Stimulated activated CD8-positive, alpha-beta memory T cell treated with anti-CD3 and anti-CD28 coated beads, Interleukin-7, amount 100 ng/mL, for 24 hours (primary cell): ENCODE measurements at regions not wholly inside any gene's neighbourhood (a gene's known extent, or its start where the extent isn't known, plus 50 kb on each side); places are given as distances from the start of the nearest gene placed in this dataset.

ENCODE experiments used
- DNase-seq: peaks from one replicate; pipeline ENCODE4 v3.0.0-alpha.2; 2020; ENCODE audit warnings: low read depth

GRCh38 chrX:39174241-39174771, 373.0 kb downstream of the MID1IP1 start:
- DNase-seq: no peak

DNA sequence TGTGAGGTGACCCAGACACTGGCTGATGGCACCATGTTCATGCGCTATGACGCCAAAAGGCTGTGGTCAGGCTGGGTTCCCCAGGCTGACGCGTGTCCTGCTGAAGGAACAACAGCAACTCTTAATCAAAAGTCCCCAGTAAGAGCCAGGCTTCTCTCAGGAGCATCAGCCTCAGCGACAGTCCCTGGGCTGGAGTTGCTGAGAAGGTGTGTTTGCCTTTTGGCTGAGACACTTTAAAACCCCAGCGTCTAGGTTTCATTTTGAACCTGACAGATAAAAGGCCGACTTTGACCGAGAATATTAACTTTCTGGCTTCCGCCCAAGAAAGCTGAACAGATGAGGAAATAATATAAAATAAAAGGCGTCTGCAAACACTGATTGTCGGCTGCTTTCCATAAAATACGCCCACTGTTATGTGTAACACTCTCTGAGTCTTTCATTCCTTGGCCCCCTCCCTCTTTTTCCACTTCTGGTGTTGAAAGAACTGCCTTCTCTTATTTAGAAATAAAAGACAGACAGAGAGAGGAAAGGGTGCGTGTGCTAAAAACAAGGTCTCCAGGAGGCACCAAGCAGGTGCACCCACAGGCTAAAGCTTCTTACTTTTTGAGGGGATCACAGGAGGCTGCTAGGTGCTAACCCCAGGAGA, 373.6 kb downstream of the MID1IP1 start:
- no peak for DNase-seq

GRCh38 chrX:39175418-39176057, 374.3 kb downstream of the MID1IP1 start:
- DNase-seq: no peak

DNA sequence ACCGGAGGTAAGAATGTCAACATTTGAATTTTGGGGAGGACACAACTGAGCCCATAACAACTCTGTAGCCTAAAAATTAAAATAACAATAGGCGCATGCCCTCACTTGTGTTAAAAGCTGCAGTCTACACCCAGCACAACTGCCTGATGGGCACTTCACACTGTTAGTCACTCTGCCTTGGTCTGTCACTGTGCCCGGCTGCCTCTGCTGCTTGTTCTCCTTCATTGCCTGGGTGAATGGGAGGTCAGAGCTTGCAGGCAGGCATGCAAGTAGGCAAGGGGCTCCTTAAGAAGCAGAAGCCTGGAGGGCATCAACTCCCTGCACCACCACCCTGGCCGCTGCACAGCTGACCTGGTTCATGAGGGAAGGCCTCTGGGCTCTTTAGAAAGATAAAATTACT, 374.8 kb downstream of the MID1IP1 start:
- no peak for DNase-seq

- DNase-seq: no peak
Observed at GRCh38 chrX:39189431-39189830, 388.2 kb downstream of the MID1IP1 start.

DNA sequence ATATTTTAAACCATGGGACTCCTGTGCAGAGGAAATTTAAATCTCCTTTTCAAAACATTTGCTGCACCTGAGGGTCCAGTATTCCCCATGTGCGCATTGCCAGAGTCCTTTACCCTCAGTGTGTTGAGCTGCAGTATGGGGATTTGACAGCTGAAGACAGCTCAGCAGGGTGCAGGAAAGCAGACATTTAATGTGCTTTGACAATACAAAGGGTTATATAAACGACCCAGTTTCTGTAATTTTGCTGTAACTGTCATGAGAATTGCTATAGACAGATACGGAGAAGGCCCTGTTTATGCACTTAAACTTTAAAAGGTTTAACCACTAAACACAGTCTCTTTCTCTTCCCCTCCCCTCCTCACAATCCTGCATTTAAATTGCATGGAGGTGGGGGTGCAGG, 393.4 kb downstream of the MID1IP1 start:
- DNase-seq: no peak

DNA sequence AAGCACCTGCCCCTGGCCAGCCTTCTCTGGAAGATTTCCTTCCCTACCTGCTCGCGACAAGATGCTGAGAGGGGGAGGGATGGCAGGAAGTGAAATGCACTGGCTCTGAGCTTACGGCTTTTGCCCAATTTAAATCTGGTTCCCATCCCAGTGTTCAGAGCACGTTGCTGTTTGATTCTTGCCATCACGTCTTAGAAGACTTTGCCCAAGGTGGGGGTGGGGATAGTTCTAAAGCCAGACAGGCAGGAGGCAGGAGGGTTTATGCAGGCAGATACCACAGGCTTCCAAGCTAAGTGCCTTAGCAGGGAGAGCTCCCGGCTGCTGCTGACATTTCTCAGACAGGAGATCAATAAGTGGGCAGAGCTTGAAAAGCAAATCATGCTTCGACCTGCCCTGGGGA, 393.9 kb downstream of the MID1IP1 start:
- no peak for DNase-seq

- no peak for DNase-seq
Observed at GRCh38 chrX:39196192-39197102, 395.2 kb downstream of the MID1IP1 start.

DNA sequence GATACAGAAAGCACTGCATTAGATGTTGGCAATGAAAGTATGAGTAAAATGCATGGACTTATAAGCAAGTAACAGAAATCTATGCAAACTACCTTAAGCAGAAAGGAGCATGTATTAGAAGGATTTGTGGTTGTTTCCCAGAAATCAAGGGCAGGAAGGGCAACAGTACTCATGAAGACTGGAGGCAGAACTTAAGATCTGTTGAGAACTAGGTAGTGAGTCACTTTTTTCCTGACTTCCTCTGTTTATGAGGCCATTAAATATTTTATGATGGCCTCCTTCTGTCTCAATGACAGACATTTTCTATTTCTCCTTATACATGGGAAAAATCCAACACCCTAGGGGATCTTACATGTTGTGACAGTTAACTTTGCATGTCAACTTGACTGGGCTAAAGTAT, 398.2 kb downstream of the MID1IP1 start:
- DNase-seq: no peak

DNA sequence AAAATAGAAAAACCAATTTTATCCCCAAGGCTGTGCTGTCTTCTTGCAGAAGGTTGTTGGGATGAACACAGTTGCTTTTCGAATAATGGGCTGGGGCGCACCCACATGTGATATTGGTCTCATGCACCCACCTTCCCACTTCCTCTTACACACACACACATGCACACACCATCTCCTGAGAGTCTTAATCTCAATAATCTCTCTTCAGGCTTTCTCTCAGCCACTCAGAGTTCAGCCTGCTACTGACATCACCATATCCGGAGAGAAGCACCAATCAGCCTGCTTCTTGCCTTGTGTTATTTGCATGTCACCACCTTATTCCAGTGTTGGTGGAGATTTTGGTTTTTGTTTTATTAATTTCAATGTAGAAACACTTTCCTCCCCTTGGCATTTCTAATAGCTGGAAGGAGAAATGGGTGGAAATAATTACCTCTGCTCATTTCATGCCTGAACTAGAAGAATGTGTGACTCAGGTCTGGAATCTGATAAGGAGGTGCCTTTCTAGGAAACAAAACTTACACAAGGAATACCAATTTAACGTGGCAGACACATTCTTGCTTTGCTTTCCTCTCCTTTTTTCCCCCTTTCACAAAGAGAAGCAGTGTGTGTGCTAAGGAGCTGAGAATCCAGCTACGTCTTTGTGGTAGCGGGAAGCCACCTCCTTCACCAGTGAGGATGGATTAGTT, 400.2 kb downstream of the MID1IP1 start:
- no peak for DNase-seq

DNA sequence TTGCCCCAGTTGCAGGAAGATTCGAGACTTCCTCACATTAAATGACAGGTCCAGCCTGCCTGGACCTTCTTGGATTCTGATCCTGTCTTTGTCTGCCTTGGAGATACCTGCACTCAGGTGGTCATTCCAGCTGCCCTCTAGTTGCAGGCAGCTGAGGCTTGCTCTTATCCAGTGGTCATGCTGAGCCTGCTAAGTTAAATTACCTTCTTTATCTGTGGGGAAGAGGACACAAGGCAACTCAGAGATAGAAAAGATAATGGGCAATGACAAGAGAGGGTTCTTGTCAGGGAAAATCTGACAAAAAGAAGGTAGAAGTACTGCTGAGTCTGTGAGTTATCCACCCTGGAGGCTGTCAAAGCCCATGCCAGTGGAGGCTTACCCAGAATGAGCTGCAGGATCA, 401.4 kb downstream of the MID1IP1 start:
- no peak for DNase-seq

GRCh38 chrX:39203427-39203826, 402.2 kb downstream of the MID1IP1 start:
- DNase-seq: no peak

DNA sequence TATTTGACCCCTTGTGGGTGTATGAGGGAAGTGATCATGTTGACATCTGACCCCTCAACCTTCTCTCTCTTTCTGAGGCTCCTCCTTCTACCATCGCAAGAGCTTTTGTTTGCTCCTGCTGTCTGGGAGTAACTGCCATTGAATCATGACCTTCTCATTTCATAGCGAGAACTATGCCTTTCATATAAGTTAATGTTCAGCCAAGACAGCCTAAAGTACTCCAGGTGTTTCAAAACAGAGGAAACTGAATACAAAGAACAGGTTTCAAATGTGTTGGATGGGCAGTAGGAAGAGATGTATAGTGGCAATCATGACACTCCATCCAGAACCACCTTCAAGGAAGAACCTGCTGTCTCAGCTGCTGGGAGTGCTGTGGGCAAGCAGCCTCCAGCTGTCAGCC, 403.1 kb downstream of the MID1IP1 start:
- DNase-seq: no peak

DNA sequence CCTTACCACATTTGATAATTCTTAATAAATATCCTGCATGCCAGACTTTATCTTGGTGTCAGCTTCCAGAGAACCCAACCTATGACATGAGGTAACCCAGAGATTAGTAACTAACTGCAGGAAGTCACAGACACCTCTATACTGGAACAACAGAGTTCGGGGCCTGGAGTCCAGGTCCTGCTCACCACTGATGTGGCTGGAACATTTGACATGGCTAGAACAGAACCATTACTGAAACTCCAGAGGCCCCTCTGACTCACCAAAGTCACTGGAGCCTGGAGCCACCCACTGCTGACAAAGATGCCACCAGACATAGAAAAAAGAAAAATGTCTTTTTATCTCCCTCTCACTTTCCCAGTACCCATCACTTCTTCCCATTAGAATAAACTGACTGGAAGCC, 403.7 kb downstream of the MID1IP1 start:
- DNase-seq: no peak

- DNase-seq: no peak
Observed at GRCh38 chrX:39205467-39205866, 404.2 kb downstream of the MID1IP1 start.

- no peak for DNase-seq
Observed at GRCh38 chrX:39206399-39207145, 405.3 kb downstream of the MID1IP1 start.

DNA sequence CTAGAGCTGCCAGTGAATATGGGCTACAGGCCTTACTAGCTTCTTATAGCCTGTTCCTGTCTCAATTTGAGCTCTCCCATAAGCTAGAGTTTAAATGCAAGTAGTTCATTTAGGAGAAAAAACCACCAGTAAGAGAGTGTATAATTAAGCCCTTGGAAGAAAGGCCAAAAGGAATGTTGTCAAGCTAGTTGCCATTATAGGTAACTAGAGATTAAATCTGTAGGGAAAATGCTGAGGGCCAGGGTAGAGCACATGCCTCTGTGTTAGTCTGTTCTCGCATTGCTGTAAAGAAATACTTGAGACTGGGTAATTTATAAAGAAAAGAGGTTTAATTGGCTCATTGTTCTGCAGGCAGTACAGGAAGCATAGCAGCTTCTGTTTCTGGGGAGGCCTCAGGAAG, 410.2 kb downstream of the MID1IP1 start:
- DNase-seq: no peak

DNA sequence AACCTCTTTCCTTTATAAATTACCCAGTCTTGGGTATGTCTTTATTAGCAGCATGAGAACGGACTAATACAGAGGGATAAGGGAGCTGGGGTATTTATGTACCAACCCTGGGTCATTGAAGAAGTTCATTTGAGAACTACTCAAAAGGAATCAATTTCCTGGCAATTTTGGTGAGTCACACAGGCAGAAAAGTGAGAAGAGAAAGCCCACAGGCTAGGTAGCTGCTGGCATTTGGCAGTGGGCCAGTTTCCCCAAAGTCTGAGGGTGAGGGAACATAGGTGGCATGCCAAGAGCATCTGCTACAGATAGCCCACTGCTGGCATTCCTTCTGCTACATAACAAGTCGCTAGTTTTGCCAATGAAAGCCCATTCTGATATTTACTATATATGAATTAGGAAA, 411.2 kb downstream of the MID1IP1 start:
- DNase-seq: no peak

DNA sequence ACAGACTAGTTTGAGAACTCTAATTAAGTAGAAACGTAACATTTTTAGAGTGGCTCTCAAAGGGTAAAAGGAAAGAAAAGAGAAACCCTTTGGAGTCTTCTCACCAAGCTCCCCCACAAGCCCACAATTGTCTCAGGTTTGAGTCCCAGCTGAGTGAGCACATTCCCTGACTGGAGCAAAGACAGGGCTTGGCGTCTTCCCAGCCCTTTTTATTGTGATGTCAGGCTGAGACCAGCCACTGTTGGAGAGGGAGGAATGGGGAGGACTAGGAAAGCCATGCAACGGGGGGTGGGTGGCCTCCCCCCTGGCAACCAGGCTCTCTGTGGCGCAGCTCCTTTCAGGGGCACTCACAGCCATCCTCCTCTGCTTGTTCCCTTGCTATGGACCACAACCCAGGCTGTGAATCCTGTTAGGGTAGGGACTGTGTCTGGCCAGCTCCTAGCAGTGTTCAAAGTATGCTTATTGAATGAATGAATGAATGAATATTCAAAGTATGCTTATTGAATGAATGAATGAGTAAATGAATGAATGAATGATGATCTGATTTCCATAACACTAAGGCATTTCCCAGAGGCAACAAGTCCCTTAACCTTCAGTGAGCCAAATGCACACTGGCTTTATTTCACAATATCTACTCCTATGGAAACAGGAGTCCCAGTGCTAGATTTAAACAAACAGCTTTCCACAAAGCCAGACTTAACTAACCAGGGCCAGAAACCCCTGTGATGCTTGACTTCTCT, 413.3 kb downstream of the MID1IP1 start:
- DNase-seq: no peak

- DNase-seq: no peak
Observed at GRCh38 chrX:39220952-39221351, 419.7 kb downstream of the MID1IP1 start.
